ENCODE measurements at regions not wholly inside any gene's neighbourhood (a gene's known extent, or its start where the extent isn't known, plus 50 kb on each side); places are given as distances from the start of the nearest gene placed in this dataset.

GRCh38 chr2:210895132-210895531 lies 338.7 kb downstream of the CPS1 start:
- Histone ChIP-seq H3K79me2 (ENCODE audit: low read length) (no peaks in the 10 kb centered on the region), H3K27me3 (replicated peaks; ENCODE audit: insufficient read depth, low read length) (no peaks in the 10 kb centered on the region), H3K36me3 (replicated peaks; ENCODE audit: insufficient read depth, low read length) (no peaks in the 10 kb centered on the region), H3K9ac (ENCODE audit: low read length) (no peak overlapping the region), H3K4me3 (ENCODE audit: low read length) (no peak overlapping the region), H3K4me2 (ENCODE audit: low read depth, low read length) (no peak overlapping the region), H3F3A (ENCODE audit: insufficient read depth, low read length) (no peaks in the 10 kb centered on the region), H3K27ac (ENCODE audit: low read length) (no peak overlapping the region), H3K4me1 (ENCODE audit: low read length) (no peaks in the 10 kb centered on the region), H4K20me1 (ENCODE audit: insufficient read depth, low read length) (no peaks in the 10 kb centered on the region; the same call in 1 of the 2 replicates), H3K9me2 (replicated peaks; ENCODE audit: insufficient read depth, low read length) (no peaks in the 10 kb centered on the region), H2AFZ (ENCODE audit: low read length) (no peak overlapping the region), H3K9me3 (replicated peaks; ENCODE audit: insufficient read depth, low read length) (no peaks in the 10 kb centered on the region)
- no peak for DNase-seq
- TF ChIP-seq, protein P1, sequence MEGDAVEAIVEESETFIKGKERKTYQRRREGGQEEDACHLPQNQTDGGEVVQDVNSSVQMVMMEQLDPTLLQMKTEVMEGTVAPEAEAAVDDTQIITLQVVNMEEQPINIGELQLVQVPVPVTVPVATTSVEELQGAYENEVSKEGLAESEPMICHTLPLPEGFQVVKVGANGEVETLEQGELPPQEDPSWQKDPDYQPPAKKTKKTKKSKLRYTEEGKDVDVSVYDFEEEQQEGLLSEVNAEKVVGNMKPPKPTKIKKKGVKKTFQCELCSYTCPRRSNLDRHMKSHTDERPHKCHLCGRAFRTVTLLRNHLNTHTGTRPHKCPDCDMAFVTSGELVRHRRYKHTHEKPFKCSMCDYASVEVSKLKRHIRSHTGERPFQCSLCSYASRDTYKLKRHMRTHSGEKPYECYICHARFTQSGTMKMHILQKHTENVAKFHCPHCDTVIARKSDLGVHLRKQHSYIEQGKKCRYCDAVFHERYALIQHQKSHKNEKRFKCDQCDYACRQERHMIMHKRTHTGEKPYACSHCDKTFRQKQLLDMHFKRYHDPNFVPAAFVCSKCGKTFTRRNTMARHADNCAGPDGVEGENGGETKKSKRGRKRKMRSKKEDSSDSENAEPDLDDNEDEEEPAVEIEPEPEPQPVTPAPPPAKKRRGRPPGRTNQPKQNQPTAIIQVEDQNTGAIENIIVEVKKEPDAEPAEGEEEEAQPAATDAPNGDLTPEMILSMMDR (IDR thresholded peaks at IDR 0.05; ENCODE audit: low read length), result no peak
- TF ChIP-seq EZH2phosphoT487 (IDR thresholded peaks at IDR 0.05; ENCODE audit: low read length) (no peak), EZH2 (optimal IDR thresholded peaks at IDR 0.05; ENCODE audit: low read depth, low read length) (no peak)

- no peaks in the 10 kb centered on the region for H3K4me1 ChIP-seq (ENCODE audit: low read length)
- no peaks in the 10 kb centered on the region for H3K9me3 ChIP-seq (replicated peaks; ENCODE audit: insufficient read depth, low read length)
- no peaks in the 10 kb centered on the region for H3F3A ChIP-seq (ENCODE audit: insufficient read depth, low read length)
- no peak overlapping the region for H3K4me2 ChIP-seq (ENCODE audit: low read depth, low read length)
- no peak overlapping the region for H3K27ac ChIP-seq (ENCODE audit: low read length)
- no peaks in the 10 kb centered on the region for H3K9me2 ChIP-seq (replicated peaks; ENCODE audit: insufficient read depth, low read length)
- no peaks in the 10 kb centered on the region for H3K36me3 ChIP-seq (replicated peaks; ENCODE audit: insufficient read depth, low read length)
- H3K79me2 ChIP-seq (ENCODE audit: low read length), result no peaks in the 10 kb centered on the region
- H3K27me3 ChIP-seq (replicated peaks; ENCODE audit: insufficient read depth, low read length), result no peaks in the 10 kb centered on the region
- no peak for DNase-seq
- H2AFZ ChIP-seq (ENCODE audit: low read length), result no peak overlapping the region
- no peaks in the 10 kb centered on the region; the same call in 1 of the 2 replicates for H4K20me1 ChIP-seq (ENCODE audit: insufficient read depth, low read length)
- TF ChIP-seq EZH2phosphoT487 (IDR thresholded peaks at IDR 0.05; ENCODE audit: low read length) (no peak), EZH2 (optimal IDR thresholded peaks at IDR 0.05; ENCODE audit: low read depth, low read length) (no peak)
- H3K4me3 ChIP-seq (ENCODE audit: low read length), result no peak overlapping the region
- H3K9ac ChIP-seq (ENCODE audit: low read length), result no peak overlapping the region
Observed at GRCh38 chr2:210899131-210899530, 342.7 kb downstream of the CPS1 start.

DNA sequence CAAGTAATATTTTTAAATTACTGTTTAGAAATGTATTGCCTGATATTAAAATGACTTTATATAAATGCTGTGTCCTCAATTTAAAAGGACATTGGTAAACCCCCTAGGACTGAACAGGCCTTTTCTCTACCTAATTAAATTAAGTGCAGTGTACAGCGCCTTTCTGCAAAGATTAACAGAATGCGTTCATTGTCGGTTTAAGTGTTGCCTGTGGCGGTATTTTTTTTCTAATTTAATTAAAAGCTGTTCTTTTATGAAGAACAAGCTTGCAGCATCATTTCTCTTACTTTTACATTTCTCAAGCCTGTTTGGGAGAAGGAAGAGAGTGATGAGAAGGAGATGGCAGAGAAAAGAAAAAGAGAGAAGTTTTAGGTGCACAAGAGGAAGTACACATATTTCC lies 344.9 kb downstream of the CPS1 start:
- H3K4me3 ChIP-seq (ENCODE audit: low read length), result no peak overlapping the region
- H3K79me2 ChIP-seq (ENCODE audit: low read length), result no peaks in the 10 kb centered on the region
- no peak overlapping the region for H3K27ac ChIP-seq (ENCODE audit: low read length)
- H3K9ac ChIP-seq (ENCODE audit: low read length), result no peak overlapping the region
- no peak for TF ChIP-seq EZH2 (optimal IDR thresholded peaks at IDR 0.05; ENCODE audit: low read depth, low read length)
- TF ChIP-seq, protein P1 (IDR thresholded peaks at IDR 0.05; ENCODE audit: low read length), result no peak
- no peak for TF ChIP-seq EZH2phosphoT487 (IDR thresholded peaks at IDR 0.05; ENCODE audit: low read length)
- no peaks in the 10 kb centered on the region for H3K9me2 ChIP-seq (replicated peaks; ENCODE audit: insufficient read depth, low read length)
- no peak for DNase-seq
- H3K4me1 ChIP-seq (ENCODE audit: low read length), result no peaks in the 10 kb centered on the region
- H3K36me3 ChIP-seq (replicated peaks; ENCODE audit: insufficient read depth, low read length), result no peaks in the 10 kb centered on the region
- no peak overlapping the region for H2AFZ ChIP-seq (ENCODE audit: low read length)
- no peak overlapping the region for H3K4me2 ChIP-seq (ENCODE audit: low read depth, low read length)
- H3K27me3 ChIP-seq (replicated peaks; ENCODE audit: insufficient read depth, low read length), result no peaks in the 10 kb centered on the region
- no peaks in the 10 kb centered on the region for H3F3A ChIP-seq (ENCODE audit: insufficient read depth, low read length)
- no peaks in the 10 kb centered on the region for H3K9me3 ChIP-seq (replicated peaks; ENCODE audit: insufficient read depth, low read length)
- H4K20me1 ChIP-seq (ENCODE audit: insufficient read depth, low read length), result no peaks in the 10 kb centered on the region; the same call in 1 of the 2 replicates

GRCh38 chr2:210912779-210913178 lies 356.4 kb downstream of the CPS1 start:
- H3K9ac ChIP-seq (ENCODE audit: low read length), result no peak overlapping the region
- H3K9me3 ChIP-seq (replicated peaks; ENCODE audit: insufficient read depth, low read length), result no peaks in the 10 kb centered on the region
- H2AFZ ChIP-seq (ENCODE audit: low read length), result no peak overlapping the region
- no peaks in the 10 kb centered on the region for H3K36me3 ChIP-seq (replicated peaks; ENCODE audit: insufficient read depth, low read length)
- H3K9me2 ChIP-seq (replicated peaks; ENCODE audit: insufficient read depth, low read length), result no peaks in the 10 kb centered on the region
- no peak for DNase-seq
- H4K20me1 ChIP-seq (ENCODE audit: insufficient read depth, low read length), result no peaks in the 10 kb centered on the region
- TF ChIP-seq, protein P1 (IDR thresholded peaks at IDR 0.05; ENCODE audit: low read length), result no peak
- TF ChIP-seq EZH2 (optimal IDR thresholded peaks at IDR 0.05; ENCODE audit: low read depth, low read length) (no peak), EZH2phosphoT487 (IDR thresholded peaks at IDR 0.05; ENCODE audit: low read length) (no peak)
- no peaks in the 10 kb centered on the region for H3K27me3 ChIP-seq (replicated peaks; ENCODE audit: insufficient read depth, low read length)
- H3F3A ChIP-seq (ENCODE audit: insufficient read depth, low read length), result no peaks in the 10 kb centered on the region
- H3K4me3 ChIP-seq (ENCODE audit: low read length), result no peak overlapping the region
- no peaks in the 10 kb centered on the region for H3K4me1 ChIP-seq (ENCODE audit: low read length)
- no peaks in the 10 kb centered on the region for H3K79me2 ChIP-seq (ENCODE audit: low read length)
- no peak overlapping the region for H3K27ac ChIP-seq (ENCODE audit: low read length)
- no peak overlapping the region for H3K4me2 ChIP-seq (ENCODE audit: low read depth, low read length)
